22Rv1 (cell line): ENCODE measurements at regions not wholly inside any gene's neighbourhood (a gene's known extent, or its start where the extent isn't known, plus 50 kb on each side); places are given as distances from the start of the nearest gene placed in this dataset.

Experiments
- ZFX ChIP-seq: fragments of 450-650 bp; IDR thresholded peaks from 2 replicates; pipeline ENCODE4 v1.6.1; 2017; ENCODE audit warnings: antibody characterized with exemption, borderline replicate concordance
- TF ChIP-seq, protein P1 (sequence below): fragments of 450-650 bp; IDR thresholded peaks from 2 replicates; pipeline ENCODE4 v1.5.1; 2017; ENCODE audit warnings: mild to moderate bottlenecking

DNA sequence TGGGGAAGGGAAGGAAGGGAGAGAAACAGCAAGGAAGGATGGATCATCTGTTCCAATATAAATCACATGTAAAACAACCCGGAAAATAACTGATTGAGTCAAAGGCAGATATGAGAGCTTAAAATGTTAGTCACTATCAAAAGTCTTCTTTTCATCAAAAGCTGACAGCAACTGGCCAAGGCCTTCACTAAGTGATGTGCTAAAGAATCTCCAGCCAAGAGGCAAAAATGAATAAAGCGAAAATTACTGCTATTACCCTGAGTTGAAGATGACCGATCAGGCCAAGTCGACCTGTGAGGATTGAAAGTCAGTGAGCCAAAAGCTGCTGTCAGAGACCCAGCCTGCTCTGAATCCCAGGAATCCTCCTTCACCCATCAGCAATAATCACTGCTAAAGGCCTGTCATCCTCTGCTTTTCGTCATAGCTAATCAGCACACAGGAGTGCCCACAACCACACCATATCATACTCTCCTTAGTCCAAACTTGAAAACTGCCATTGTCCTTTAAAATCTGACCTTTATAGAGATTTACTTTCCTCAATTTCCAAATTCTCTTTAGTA is 736.9 kb downstream of the TLE1 start:
- TF ChIP-seq, protein P1, sequence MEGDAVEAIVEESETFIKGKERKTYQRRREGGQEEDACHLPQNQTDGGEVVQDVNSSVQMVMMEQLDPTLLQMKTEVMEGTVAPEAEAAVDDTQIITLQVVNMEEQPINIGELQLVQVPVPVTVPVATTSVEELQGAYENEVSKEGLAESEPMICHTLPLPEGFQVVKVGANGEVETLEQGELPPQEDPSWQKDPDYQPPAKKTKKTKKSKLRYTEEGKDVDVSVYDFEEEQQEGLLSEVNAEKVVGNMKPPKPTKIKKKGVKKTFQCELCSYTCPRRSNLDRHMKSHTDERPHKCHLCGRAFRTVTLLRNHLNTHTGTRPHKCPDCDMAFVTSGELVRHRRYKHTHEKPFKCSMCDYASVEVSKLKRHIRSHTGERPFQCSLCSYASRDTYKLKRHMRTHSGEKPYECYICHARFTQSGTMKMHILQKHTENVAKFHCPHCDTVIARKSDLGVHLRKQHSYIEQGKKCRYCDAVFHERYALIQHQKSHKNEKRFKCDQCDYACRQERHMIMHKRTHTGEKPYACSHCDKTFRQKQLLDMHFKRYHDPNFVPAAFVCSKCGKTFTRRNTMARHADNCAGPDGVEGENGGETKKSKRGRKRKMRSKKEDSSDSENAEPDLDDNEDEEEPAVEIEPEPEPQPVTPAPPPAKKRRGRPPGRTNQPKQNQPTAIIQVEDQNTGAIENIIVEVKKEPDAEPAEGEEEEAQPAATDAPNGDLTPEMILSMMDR = no peak
- TF ChIP-seq ZFX = no peak
